ENCODE measurements at regions not wholly inside any gene's neighbourhood (a gene's known extent, or its start where the extent isn't known, plus 50 kb on each side); places are given as distances from the start of the nearest gene placed in this dataset.

GRCh38 chr6:25009393-25009710 is 73.6 kb upstream of the RIPOR2 start:
- TF ChIP-seq REST (IDR thresholded peaks at IDR 0.05; ENCODE audit: insufficient read depth in 1 of 2, low read depth in 2 of 2, low read length in 2 of 2): no peak
- no peak for TF ChIP-seq POLR2AphosphoS5 (IDR thresholded peaks at IDR 0.05; ENCODE audit: low read depth, low read length)
